ENCODE measurements at regions not wholly inside any gene's neighbourhood (a gene's known extent, or its start where the extent isn't known, plus 50 kb on each side); places are given as distances from the start of the nearest gene placed in this dataset.

DNA sequence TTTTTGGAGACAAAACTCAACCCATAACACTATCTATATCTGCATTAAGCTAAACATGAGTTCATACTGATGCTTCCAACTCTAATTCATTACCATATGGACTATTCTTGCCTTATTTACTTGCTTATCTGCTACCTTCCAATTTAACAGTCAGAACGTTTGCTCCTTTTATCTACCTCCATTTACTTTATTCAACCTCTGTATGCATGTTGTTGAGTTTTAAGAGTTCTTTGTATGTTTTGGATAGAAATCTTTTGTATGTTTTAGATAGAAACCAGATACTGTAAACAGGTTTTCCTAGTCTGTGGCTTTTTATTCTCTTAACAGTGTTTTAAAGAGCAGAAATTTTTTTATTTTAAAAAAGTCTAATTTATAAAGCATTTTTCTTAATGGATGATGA lies 542.2 kb upstream of the NDST4 start:
- TF ChIP-seq CEBPB (IDR thresholded peaks at IDR 0.05; ENCODE audit: low read depth, low read length) (no peak), MAZ (IDR thresholded peaks at IDR 0.05; ENCODE audit: borderline replicate concordance, low read depth, low read length) (no peak), POLR2A (IDR thresholded peaks at IDR 0.05; ENCODE audit: low read depth, low read length) (no peak), RFX5 (IDR thresholded peaks at IDR 0.05; ENCODE audit: low read depth, low read length) (no peak), RCOR1 (IDR thresholded peaks at IDR 0.05; ENCODE audit: insufficient replicate concordance, low read length) (no peak), MAFK (IDR thresholded peaks at IDR 0.05; ENCODE audit: low read depth, low read length) (no peak), NFE2L2 (IDR thresholded peaks at IDR 0.05; ENCODE audit: low read depth, low read length) (no peak), FOS (IDR thresholded peaks at IDR 0.05; ENCODE audit: low read depth, low read length) (no peak), RAD21 (IDR thresholded peaks at IDR 0.05; ENCODE audit: low read length) (no peak), MXI1 (IDR thresholded peaks at IDR 0.05; ENCODE audit: borderline replicate concordance, low read depth, low read length) (no peak)
- TF ChIP-seq, protein P1, sequence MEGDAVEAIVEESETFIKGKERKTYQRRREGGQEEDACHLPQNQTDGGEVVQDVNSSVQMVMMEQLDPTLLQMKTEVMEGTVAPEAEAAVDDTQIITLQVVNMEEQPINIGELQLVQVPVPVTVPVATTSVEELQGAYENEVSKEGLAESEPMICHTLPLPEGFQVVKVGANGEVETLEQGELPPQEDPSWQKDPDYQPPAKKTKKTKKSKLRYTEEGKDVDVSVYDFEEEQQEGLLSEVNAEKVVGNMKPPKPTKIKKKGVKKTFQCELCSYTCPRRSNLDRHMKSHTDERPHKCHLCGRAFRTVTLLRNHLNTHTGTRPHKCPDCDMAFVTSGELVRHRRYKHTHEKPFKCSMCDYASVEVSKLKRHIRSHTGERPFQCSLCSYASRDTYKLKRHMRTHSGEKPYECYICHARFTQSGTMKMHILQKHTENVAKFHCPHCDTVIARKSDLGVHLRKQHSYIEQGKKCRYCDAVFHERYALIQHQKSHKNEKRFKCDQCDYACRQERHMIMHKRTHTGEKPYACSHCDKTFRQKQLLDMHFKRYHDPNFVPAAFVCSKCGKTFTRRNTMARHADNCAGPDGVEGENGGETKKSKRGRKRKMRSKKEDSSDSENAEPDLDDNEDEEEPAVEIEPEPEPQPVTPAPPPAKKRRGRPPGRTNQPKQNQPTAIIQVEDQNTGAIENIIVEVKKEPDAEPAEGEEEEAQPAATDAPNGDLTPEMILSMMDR (conservative IDR thresholded peaks at IDR 0.05; ENCODE audit: low read depth, low read length) = no peak
- TF ChIP-seq, protein P2, sequence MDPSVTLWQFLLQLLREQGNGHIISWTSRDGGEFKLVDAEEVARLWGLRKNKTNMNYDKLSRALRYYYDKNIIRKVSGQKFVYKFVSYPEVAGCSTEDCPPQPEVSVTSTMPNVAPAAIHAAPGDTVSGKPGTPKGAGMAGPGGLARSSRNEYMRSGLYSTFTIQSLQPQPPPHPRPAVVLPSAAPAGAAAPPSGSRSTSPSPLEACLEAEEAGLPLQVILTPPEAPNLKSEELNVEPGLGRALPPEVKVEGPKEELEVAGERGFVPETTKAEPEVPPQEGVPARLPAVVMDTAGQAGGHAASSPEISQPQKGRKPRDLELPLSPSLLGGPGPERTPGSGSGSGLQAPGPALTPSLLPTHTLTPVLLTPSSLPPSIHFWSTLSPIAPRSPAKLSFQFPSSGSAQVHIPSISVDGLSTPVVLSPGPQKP (IDR thresholded peaks at IDR 0.05; ENCODE audit: borderline replicate concordance, low read depth, low read length) = no peak
- TF ChIP-seq, protein P3, sequence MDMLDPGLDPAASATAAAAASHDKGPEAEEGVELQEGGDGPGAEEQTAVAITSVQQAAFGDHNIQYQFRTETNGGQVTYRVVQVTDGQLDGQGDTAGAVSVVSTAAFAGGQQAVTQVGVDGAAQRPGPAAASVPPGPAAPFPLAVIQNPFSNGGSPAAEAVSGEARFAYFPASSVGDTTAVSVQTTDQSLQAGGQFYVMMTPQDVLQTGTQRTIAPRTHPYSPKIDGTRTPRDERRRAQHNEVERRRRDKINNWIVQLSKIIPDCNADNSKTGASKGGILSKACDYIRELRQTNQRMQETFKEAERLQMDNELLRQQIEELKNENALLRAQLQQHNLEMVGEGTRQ (IDR thresholded peaks at IDR 0.05; ENCODE audit: low read depth, low read length) = no peak

Measured in IMR-90 (cell line).